Spleen (tissue), 11 donors: ENCODE measurements at regions not wholly inside any gene's neighbourhood (a gene's known extent, or its start where the extent isn't known, plus 50 kb on each side); places are given as distances from the start of the nearest gene placed in this dataset.

Source experiments
- DNase-seq: peaks from one replicate; pipeline ENCODE4 v3.0.0-alpha.2; 2020
- H3K27ac ChIP-seq, 8 donors: fragments of 200-600 bp; sonication (generic) in 7 of 8; 1 replicate in 4 of 8; 2 replicates in 4 of 8; pipeline versions ENCODE4 v1.5.0 to v1.8.0; 2016 to 2021; ENCODE audit warnings: inconsistent platforms in 4 of 8, mild to moderate bottlenecking in 4 of 8, moderate library complexity in 1 of 8
- H3K27me3 ChIP-seq, 7 donors: fragments of 200-600 bp; sonication (generic) in 6 of 7; replicated peaks in 1 of 7; 1 replicate in 4 of 7; 2 replicates in 3 of 7; pipeline versions ENCODE4 v1.5.0 to v1.8.0; 2016 to 2021; ENCODE audit warnings: inconsistent platforms in 3 of 7, mild to moderate bottlenecking in 1 of 7
- H3K36me3 ChIP-seq, 6 donors: fragments of 200-600 bp; sonication (generic) in 5 of 6; 1 replicate in 4 of 6; 2 replicates in 2 of 6; pipeline versions ENCODE4 v1.5.0 to v1.8.0; 2016 to 2021; ENCODE audit warnings: inconsistent platforms in 2 of 6
- H3K4me1 ChIP-seq, 6 donors: fragments of 200-600 bp; sonication (generic) in 5 of 6; 1 replicate in 3 of 6; 2 replicates in 3 of 6; pipeline versions ENCODE4 v1.5.0 to v1.8.0; 2016 to 2021; ENCODE audit warnings: inconsistent platforms in 3 of 6
- H3K4me3 ChIP-seq, 8 donors: fragments of 200-600 bp; sonication (generic) in 7 of 8; 1 replicate in 4 of 8; 2 replicates in 4 of 8; pipeline versions ENCODE4 v1.5.0 to v1.8.0; 2016 to 2021; ENCODE audit warnings: inconsistent platforms in 4 of 8, mild to moderate bottlenecking in 4 of 8, moderate library complexity in 2 of 8
- H3K9me3 ChIP-seq, 8 donors: fragments of 200-600 bp; sonication (generic) in 7 of 8; 1 replicate in 4 of 8; 2 replicates in 4 of 8; pipeline versions ENCODE4 v1.5.0 to v1.8.0; 2016 to 2021; ENCODE audit warnings: inconsistent platforms in 4 of 8
- CTCF ChIP-seq, 11 experiments: fragments of 200-600 bp in 7 of 11; fragments of 450-650 bp in 4 of 11; sonication (generic) in 4 of 11; IDR thresholded peaks in 8 of 11; conservative IDR thresholded peaks in 3 of 11; 1 replicate in 7 of 11; 2 replicates in 4 of 11; pipeline versions ENCODE4 v1.4.0 to v1.8.0; 2016 to 2021; ENCODE audit warnings: antibody characterized with exemption in 11 of 11, inconsistent platforms in 4 of 11, mild to moderate bottlenecking in 1 of 11
- POLR2A ChIP-seq, 3 donors: fragments of 450-650 bp; IDR thresholded peaks; one replicate each; pipeline ENCODE4 v1.5.1; 2017; ENCODE audit warnings: antibody characterized with exemption in 3 of 3, mild to moderate bottlenecking in 1 of 3
- POLR2AphosphoS5 ChIP-seq, 3 donors: sonication (generic); formaldehyde crosslinking; IDR thresholded peaks; one replicate each; pipeline ENCODE4 v1.5.1; 2017; ENCODE audit warnings: antibody characterized with exemption in 3 of 3
- WGBS, 5 donors: extraction: QIAGEN DNeasy Blood & Tissue Kit in 3 of 5; methylation state at CpG; one replicate each; pipeline versions ENCODE4 v1.1.5 to v1.1.7; 2013 to 2018; 5-methylcytosine and 5-hydroxymethylcytosine counted together
- intact Hi-C: fragments of 100-400 bp; cut with DNase I; formaldehyde crosslinking; loops from one replicate; pipeline ENCODE4 v1.15.0; 2023; ENCODE audit warnings: low total_unique reads
- donor health status: healthy with polysubstance abuse.
- donor health status: DM: no; HTN: no; CAD: no; lungs with moderate emphysema.
- donor health status: DM: no; HTN: no; CAD: no.
- donor health status: Bipolar disorder and iron deficiency.
- donor health status: healthy.
- donor health status: DM: no; HTN: no; CAD: no.
- donor health status: DM: yes; HTN: yes; CAD: no.

- Histone ChIP-seq H3K27me3 (no peaks in the 10 kb centered on the region), H3K4me1 (no peaks in the 10 kb centered on the region)
Observed at GRCh38 chr15:96122077-96123027, 208.1 kb upstream of the NR2F2 start.

GRCh38 chr15:96123028-96123400 is 207.5 kb upstream of the NR2F2 start:
- H3K4me3 ChIP-seq, result no peak overlapping the region
- H3K4me1 ChIP-seq, result no peaks in the 10 kb centered on the region
- intact Hi-C loops, result no loop called here
- 56 to 71% (median 63%) methylated on average over 7 of the region's 7 CpGs for WGBS, 5 donors
- H3K27me3 ChIP-seq, result no peaks in the 10 kb centered on the region
- H3K36me3 ChIP-seq, result no peaks in the 10 kb centered on the region
- H3K9me3 ChIP-seq, result no peaks in the 10 kb centered on the region
- H3K27ac ChIP-seq, result no peak overlapping the region
- TF ChIP-seq POLR2A (IDR thresholded peaks at IDR 0.05) (no peak), POLR2AphosphoS5 (IDR thresholded peaks at IDR 0.05) (no peak), CTCF (IDR thresholded peaks at IDR 0.05 in 8 of 11, conservative IDR thresholded peaks at IDR 0.05 in 3 of 11) (no peak)
- no peak for DNase-seq

More at GRCh38 chr15:96122077-96123027, 208.1 kb upstream of the NR2F2 start:
- no peak overlapping the region for H3K27ac ChIP-seq
- intact Hi-C loops, result no loop called here
- TF ChIP-seq POLR2A (IDR thresholded peaks at IDR 0.05), result no peak
- TF ChIP-seq POLR2AphosphoS5 (IDR thresholded peaks at IDR 0.05), result no peak
- TF ChIP-seq CTCF (IDR thresholded peaks at IDR 0.05 in 8 of 11, conservative IDR thresholded peaks at IDR 0.05 in 3 of 11), result no peak
- DNase-seq, result no peak
- H3K36me3 ChIP-seq, result no peaks in the 10 kb centered on the region
- WGBS, 5 donors, result 71 to 80% (median 77%) methylated on average over 5 of the region's 5 CpGs
- H3K4me3 ChIP-seq, result no peak overlapping the region
- H3K9me3 ChIP-seq, result no peaks in the 10 kb centered on the region

GRCh38 chr15:96123630-96124187 is 206.8 kb upstream of the NR2F2 start:
- no peak overlapping the region for H3K4me3 ChIP-seq

More at GRCh38 chr15:96123630-96124187, 206.8 kb upstream of the NR2F2 start:
- WGBS, 5 donors, result 65 to 74% (median 71%) methylated on average over 5 of the region's 5 CpGs
- intact Hi-C loops, result no loop called here
- no peaks in the 10 kb centered on the region for H3K4me1 ChIP-seq
- TF ChIP-seq POLR2AphosphoS5 (IDR thresholded peaks at IDR 0.05) (no peak), CTCF (IDR thresholded peaks at IDR 0.05 in 8 of 11, conservative IDR thresholded peaks at IDR 0.05 in 3 of 11) (no peak), POLR2A (IDR thresholded peaks at IDR 0.05) (no peak)
- no peak for DNase-seq
- H3K27ac ChIP-seq, result no peak overlapping the region
- H3K27me3 ChIP-seq, result no peaks in the 10 kb centered on the region
- no peaks in the 10 kb centered on the region for H3K36me3 ChIP-seq
- H3K9me3 ChIP-seq, result no peaks in the 10 kb centered on the region
